OCI-LY3 (cell line): ENCODE measurements at regions not wholly inside any gene's neighbourhood (a gene's known extent, or its start where the extent isn't known, plus 50 kb on each side); places are given as distances from the start of the nearest gene placed in this dataset.
"Not testable (repeated sequence)": the region's sequence is repeated elsewhere in the genome, so short reads cannot be mapped to it uniquely, and the experiment has no call there.

ENCODE experiments used
- H2AFZ ChIP-seq: fragments of 200-600, 300-600 bp; shearing (Covaris generic); 2 replicates; pipeline ENCODE4 v1.6.0; 2014; ENCODE audit warnings: antibody characterized with exemption, low read depth, low read length
- H3K27ac ChIP-seq: fragments of 200-600, 300-600 bp; sonication (generic); 2 replicates; pipeline ENCODE4 v1.5.1; 2014; ENCODE audit warnings: mild to moderate bottlenecking, low read length, moderate library complexity, mixed read lengths
- H3K27me3 ChIP-seq: fragments of 200-600, 300-600 bp; sonication (generic); 2 replicates; pipeline ENCODE4 v1.6.1; 2014; ENCODE audit warnings: low read depth, low read length, mixed read lengths
- H3K36me3 ChIP-seq: fragments of 200-600, 300-600 bp; sonication (generic); replicated peaks from 2 replicates; pipeline ENCODE3; 2014; ENCODE audit warnings: low read depth, low read length, mixed read lengths
- H3K4me1 ChIP-seq: fragments of 300-600, 200-600 bp; sonication (generic); 2 replicates; pipeline ENCODE4 v1.6.1; 2014; ENCODE audit warnings: low read length, mixed read lengths
- H3K4me2 ChIP-seq: fragments of 200-600, 300-600 bp; sonication (generic); 2 replicates; pipeline ENCODE4 v1.6.1; 2014; ENCODE audit warnings: low read length, mixed read lengths
- H3K4me3 ChIP-seq: fragments of 300-600, 200-600 bp; sonication (generic); 2 replicates; pipeline ENCODE4 v1.5.1; 2014; ENCODE audit warnings: antibody characterized with exemption, mild to moderate bottlenecking, low read length, moderate library complexity
- H3K79me2 ChIP-seq: fragments of 300-600, 200-600 bp; shearing (Covaris generic); 2 replicates; pipeline ENCODE4 v1.6.1; 2014; ENCODE audit warnings: mild to moderate bottlenecking, low read length, mixed read lengths
- H3K9ac ChIP-seq: fragments of 300-600, 200-600 bp; shearing (Covaris generic); 2 replicates; pipeline ENCODE4 v1.6.0; 2014; ENCODE audit warnings: mild to moderate bottlenecking, low read length, moderate library complexity
- H3K9me3 ChIP-seq: fragments of 200-600, 300-600 bp; shearing (Covaris generic); 2 replicates; pipeline ENCODE4 v1.6.1; 2014; ENCODE audit warnings: low read length, mixed read lengths; ENCODE audit not compliant: insufficient read depth
- H4K20me1 ChIP-seq: fragments of 200-600, 300-600 bp; sonication (generic); 2 replicates; pipeline ENCODE4 v1.6.1; 2016; ENCODE audit warnings: low read length, mixed read lengths; ENCODE audit not compliant: insufficient read depth
- EZH2phosphoT487 ChIP-seq: fragments of 200-600 bp; shearing (Covaris generic); IDR thresholded peaks from 2 replicates; pipeline ENCODE4 v1.6.1; 2018; ENCODE audit warnings: antibody characterized with exemption, mixed run types, low read depth
- TF ChIP-seq, protein P1 (sequence below): fragments of 200-600, 300-600 bp; sonication (generic); IDR thresholded peaks from 2 replicates; pipeline ENCODE4 v1.5.1; 2014; ENCODE audit warnings: antibody characterized with exemption, low read length, low read depth

DNA sequence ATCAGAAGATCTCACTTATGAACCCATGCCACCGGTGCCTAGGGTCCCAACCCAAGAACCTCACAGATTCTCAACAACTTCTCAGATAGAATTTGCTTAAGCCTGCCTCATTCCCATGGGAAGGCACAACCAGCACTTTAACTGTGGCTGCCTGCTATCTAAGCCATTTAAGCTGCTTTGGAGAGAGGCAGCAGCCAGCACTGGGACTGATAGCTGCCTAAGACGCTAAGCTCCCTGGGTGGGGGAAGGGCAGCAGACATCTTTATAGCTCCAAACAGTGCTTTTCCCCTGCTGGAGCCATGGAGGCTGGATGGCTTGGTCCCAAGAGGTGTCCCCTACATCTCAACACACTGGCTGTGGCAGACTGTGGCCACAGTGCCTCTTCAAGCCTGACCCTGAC lies 1268.6 kb downstream of the FAM133A start:
- Histone ChIP-seq H2AFZ (no peak overlapping the region), H3K9me3 (no peaks in the 10 kb centered on the region), H3K4me3 (no peak overlapping the region), H3K79me2 (no peaks in the 10 kb centered on the region), H3K27ac (no peak overlapping the region), H3K9ac (no peak overlapping the region), H3K4me2 (no peak overlapping the region), H3K27me3 (no peaks in the 10 kb centered on the region), H4K20me1 (no peaks in the 10 kb centered on the region), H3K36me3 (no peaks in the 10 kb centered on the region), H3K4me1 (no peaks in the 10 kb centered on the region)
- TF ChIP-seq, protein P1, sequence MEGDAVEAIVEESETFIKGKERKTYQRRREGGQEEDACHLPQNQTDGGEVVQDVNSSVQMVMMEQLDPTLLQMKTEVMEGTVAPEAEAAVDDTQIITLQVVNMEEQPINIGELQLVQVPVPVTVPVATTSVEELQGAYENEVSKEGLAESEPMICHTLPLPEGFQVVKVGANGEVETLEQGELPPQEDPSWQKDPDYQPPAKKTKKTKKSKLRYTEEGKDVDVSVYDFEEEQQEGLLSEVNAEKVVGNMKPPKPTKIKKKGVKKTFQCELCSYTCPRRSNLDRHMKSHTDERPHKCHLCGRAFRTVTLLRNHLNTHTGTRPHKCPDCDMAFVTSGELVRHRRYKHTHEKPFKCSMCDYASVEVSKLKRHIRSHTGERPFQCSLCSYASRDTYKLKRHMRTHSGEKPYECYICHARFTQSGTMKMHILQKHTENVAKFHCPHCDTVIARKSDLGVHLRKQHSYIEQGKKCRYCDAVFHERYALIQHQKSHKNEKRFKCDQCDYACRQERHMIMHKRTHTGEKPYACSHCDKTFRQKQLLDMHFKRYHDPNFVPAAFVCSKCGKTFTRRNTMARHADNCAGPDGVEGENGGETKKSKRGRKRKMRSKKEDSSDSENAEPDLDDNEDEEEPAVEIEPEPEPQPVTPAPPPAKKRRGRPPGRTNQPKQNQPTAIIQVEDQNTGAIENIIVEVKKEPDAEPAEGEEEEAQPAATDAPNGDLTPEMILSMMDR: no peak
- no peak for TF ChIP-seq EZH2phosphoT487

DNA sequence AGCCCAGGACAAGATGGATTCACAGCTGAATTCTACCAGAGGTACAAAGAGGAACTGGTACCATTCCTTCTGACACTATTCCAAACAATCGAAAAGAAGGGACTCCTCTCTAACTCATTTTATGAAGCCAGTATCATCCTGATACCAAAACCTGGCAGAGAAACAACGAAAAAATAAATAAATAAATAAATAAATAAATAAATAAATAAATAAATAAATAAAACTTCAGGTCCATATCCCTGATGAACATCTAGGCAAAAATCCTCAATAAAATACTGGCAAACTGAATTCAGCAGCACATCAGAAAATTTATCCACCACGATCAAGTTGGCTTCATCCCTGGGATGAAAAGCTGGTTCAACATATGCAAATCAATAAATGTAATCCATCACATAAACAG lies 1272.1 kb downstream of the FAM133A start:
- H3K27me3 ChIP-seq: not testable (repeated sequence)

DNA sequence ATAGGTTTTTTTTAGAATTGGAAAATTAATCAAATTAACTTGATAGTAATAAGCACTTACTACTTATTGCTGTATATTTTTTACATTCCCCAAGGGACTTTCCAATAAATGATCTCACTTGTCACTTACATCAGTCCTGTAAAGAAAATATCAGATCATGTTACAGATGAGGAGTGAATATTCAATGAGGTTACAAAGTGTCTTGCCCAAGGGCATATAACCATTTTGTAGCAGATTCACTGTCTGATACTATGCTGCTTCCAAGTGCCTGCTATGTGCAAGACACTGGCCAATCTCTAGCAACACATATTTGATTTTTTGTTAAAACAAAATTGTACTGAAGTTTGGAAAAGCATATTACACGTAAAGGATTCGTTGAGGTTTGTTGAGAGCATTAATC lies 1287.7 kb downstream of the FAM133A start:
- no peak overlapping the region for H2AFZ ChIP-seq
- H3K4me2 ChIP-seq: no peak overlapping the region
- H3K9me3 ChIP-seq: no peaks in the 10 kb centered on the region
- H3K9ac ChIP-seq: no peak overlapping the region
- H3K4me1 ChIP-seq: peaks cover 9% of the 10 kb centered on the region; the same call in 1 of the 2 replicates
- no peaks in the 10 kb centered on the region for H4K20me1 ChIP-seq
- H3K27ac ChIP-seq: no peak overlapping the region
- H3K4me3 ChIP-seq: no peak overlapping the region
- TF ChIP-seq EZH2phosphoT487: no peak
- TF ChIP-seq, protein P1: no peak
- no peaks in the 10 kb centered on the region for H3K36me3 ChIP-seq
- no peaks in the 10 kb centered on the region for H3K27me3 ChIP-seq
- no peaks in the 10 kb centered on the region for H3K79me2 ChIP-seq

More for the DNA sequence above, 1272.1 kb downstream of the FAM133A start:
- H3K4me2 ChIP-seq, H3K4me1 ChIP-seq, H3K79me2 ChIP-seq, H3K9ac ChIP-seq, H2AFZ ChIP-seq, H3K9me3 ChIP-seq, H4K20me1 ChIP-seq, H3K27ac ChIP-seq, H3K4me3 ChIP-seq, H3K36me3 ChIP-seq: not testable (repeated sequence)

DNA sequence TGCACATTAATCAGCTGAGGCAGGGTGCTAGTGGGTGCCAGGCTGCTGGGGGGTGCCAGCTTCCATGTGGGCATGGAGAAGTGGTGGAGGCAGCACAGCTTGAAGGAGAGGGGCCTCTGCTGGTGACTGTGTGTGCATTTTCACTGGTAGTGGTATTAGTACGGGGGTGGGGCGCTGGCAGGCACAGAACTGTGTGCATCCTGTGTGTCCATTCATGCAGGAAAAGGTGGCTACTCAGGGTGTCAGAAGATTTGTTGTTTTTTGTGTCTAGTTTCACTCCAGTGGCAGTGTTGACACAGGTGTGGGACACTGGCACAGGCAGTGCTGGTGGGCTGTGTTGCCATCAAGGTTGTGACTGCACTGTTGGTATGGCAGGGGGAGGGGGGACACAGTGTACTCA lies 1303.6 kb downstream of the FAM133A start:
- H3K9ac ChIP-seq: no peak overlapping the region
- no peaks in the 10 kb centered on the region for H3K79me2 ChIP-seq
- H3K27me3 ChIP-seq: no peaks in the 10 kb centered on the region
- no peaks in the 10 kb centered on the region for H4K20me1 ChIP-seq
- no peak overlapping the region for H3K4me3 ChIP-seq
- no peaks in the 10 kb centered on the region for H3K36me3 ChIP-seq
- TF ChIP-seq, protein P1: no peak
- no peak for TF ChIP-seq EZH2phosphoT487
- H2AFZ ChIP-seq: no peak overlapping the region
- H3K4me1 ChIP-seq: no peaks in the 10 kb centered on the region
- no peaks in the 10 kb centered on the region for H3K9me3 ChIP-seq
- H3K27ac ChIP-seq: no peak overlapping the region
- H3K4me2 ChIP-seq: no peak overlapping the region

DNA sequence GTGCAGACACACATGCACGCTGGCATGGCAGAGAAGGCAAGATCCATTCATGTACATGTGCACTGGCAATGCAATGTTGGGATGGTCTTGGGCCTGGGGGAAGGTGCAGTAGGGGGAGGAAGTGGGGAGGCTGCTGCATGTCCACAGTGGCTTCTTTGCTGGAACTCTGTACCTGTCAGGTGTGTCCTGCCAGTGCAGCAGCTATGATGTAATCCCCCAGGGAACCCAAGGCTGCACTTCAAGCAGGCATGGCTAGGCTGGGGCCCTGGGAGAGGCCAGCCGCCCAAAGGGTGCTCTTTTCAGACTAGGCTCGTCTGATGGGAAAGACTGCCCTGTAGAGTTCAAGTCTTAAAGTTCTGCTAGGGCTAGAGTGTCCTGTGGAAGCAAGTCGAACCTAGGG lies 1304.0 kb downstream of the FAM133A start:
- H2AFZ ChIP-seq: no peak overlapping the region
- H3K4me2 ChIP-seq: no peak overlapping the region
- no peak overlapping the region for H3K9ac ChIP-seq
- H3K36me3 ChIP-seq: no peaks in the 10 kb centered on the region
- TF ChIP-seq EZH2phosphoT487: no peak
- TF ChIP-seq, protein P1: no peak
- H3K27ac ChIP-seq: no peak overlapping the region
- H3K27me3 ChIP-seq: no peaks in the 10 kb centered on the region
- no peaks in the 10 kb centered on the region for H3K79me2 ChIP-seq
- H3K4me3 ChIP-seq: no peak overlapping the region
- H3K4me1 ChIP-seq: no peaks in the 10 kb centered on the region
- no peaks in the 10 kb centered on the region for H4K20me1 ChIP-seq
- H3K9me3 ChIP-seq: no peaks in the 10 kb centered on the region
